Panc1 (cell line): ENCODE measurements at regions not wholly inside any gene's neighbourhood (a gene's known extent, or its start where the extent isn't known, plus 50 kb on each side); places are given as distances from the start of the nearest gene placed in this dataset.

Experiments
- ATAC-seq: fragments of 200-7000 bp; cut with Tn5 transposase; 2 replicates; pipeline ENCODE4 v1.9.1; 2020; ENCODE audit warnings: mild to moderate bottlenecking, moderate library complexity
- BruUV-seq: library from RNA; stranded (reverse); fragments of 400-500 nt; replicated peaks from 2 replicates; lab custom pipeline; 2021; lab: Mats Ljungman, UMichigan
- CTCF ChIA-PET: fragments of 300-600 bp; sonication (Branson Sonifier 250); formaldehyde crosslinking; loops from one replicate; lab custom pipeline; 2022; ENCODE audit warnings: antibody characterized with exemption; lab: Charles Lee
- POLR2A ChIA-PET: fragments of 300-600 bp; sonication (Branson Sonifier 250); formaldehyde crosslinking; loops from one replicate; lab custom pipeline; 2022; ENCODE audit warnings: antibody characterized with exemption; lab: Charles Lee
- DNase-seq: peaks from one replicate; pipeline ENCODE4 v3.0.0-alpha.2; 2010; ENCODE audit warnings: low read depth, low spot score
- H3K27ac ChIP-seq: 2 replicates; pipeline ENCODE4 v1.5.1; 2011; ENCODE audit warnings: mild to moderate bottlenecking, low read length, inconsistent platforms
- H3K27me3 ChIP-seq: fragments of 200-500 bp; sonication (Bioruptor generic); 2 replicates; pipeline ENCODE4 v1.6.0; 2014; ENCODE audit warnings: low read length, inconsistent platforms; ENCODE audit not compliant: control insufficient read depth, insufficient read depth
- H3K36me3 ChIP-seq: fragments of 200-500 bp; sonication (Bioruptor generic); 2 replicates; pipeline ENCODE4 v1.5.1; 2014; ENCODE audit warnings: inconsistent platforms, mild to moderate bottlenecking, low read length, moderate library complexity; ENCODE audit not compliant: control insufficient read depth, insufficient read depth
- H3K4me1 ChIP-seq: 2 replicates; pipeline ENCODE4 v1.5.1; 2011; ENCODE audit warnings: inconsistent platforms, mild to moderate bottlenecking, low read length, moderate library complexity; ENCODE audit not compliant: control insufficient read depth, insufficient read depth
- H3K4me3 ChIP-seq, 2 experiments: 2 replicates each; pipeline ENCODE4 v1.5.1; 2011 to 2012; ENCODE audit warnings: low read depth in 2 of 2, low read length in 2 of 2, mild to moderate bottlenecking in 2 of 2, inconsistent platforms in 1 of 2, moderate library complexity in 1 of 2
- H3K9me3 ChIP-seq: fragments of 200-500 bp; sonication (Bioruptor generic); 2 replicates; pipeline ENCODE4 v1.5.1; 2014; ENCODE audit warnings: low read depth, mild to moderate bottlenecking, inconsistent platforms, low read length, moderate library complexity; ENCODE audit not compliant: control insufficient read depth, insufficient read depth
- CTCF ChIP-seq: fragments of 450-650 bp; IDR thresholded peaks from 2 replicates; pipeline ENCODE4 v1.5.1; 2017; ENCODE audit warnings: mild to moderate bottlenecking
- POLR2AphosphoS5 ChIP-seq: IDR thresholded peaks from 2 replicates; pipeline ENCODE4 v1.6.1; 2012; ENCODE audit warnings: mild to moderate bottlenecking, low read depth, low read length, moderate library complexity
- REST ChIP-seq, 2 experiments: IDR thresholded peaks; 2 replicates each; pipeline ENCODE4 v1.6.1; 2011 to 2012; ENCODE audit warnings: low read depth in 2 of 2, control low read depth in 1 of 2, low read length in 1 of 2, mild to moderate bottlenecking in 1 of 2, moderate library complexity in 1 of 2; ENCODE audit not compliant: insufficient read depth in 1 of 2
- SIN3A ChIP-seq: IDR thresholded peaks from 2 replicates; pipeline ENCODE4 v1.6.1; 2012; ENCODE audit warnings: low read depth, mild to moderate bottlenecking, low read length, moderate library complexity, borderline replicate concordance; ENCODE audit not compliant: insufficient read depth
- TCF7L2 ChIP-seq: IDR thresholded peaks from 2 replicates; pipeline ENCODE4 v1.6.1; 2011; ENCODE audit warnings: mild to moderate bottlenecking, low read depth, low read length, inconsistent platforms
- in situ Hi-C: cut with HindIII; loops from 2 replicates; pipeline ENCODE4 v1.10.0; 2016; ENCODE audit warnings: low sequenced_read_pairs, low pct_unique_long_range_greater_than_20kb
- intact Hi-C: fragments of 100-400 bp; cut with micrococcal nuclease; formaldehyde crosslinking; loops from one replicate; pipeline ENCODE4 v1.10.0; 2022; ENCODE audit not compliant: unreplicated experiment

GRCh38 chr1:30242168-30242567 lies 481.2 kb downstream of the MATN1 start:
- TF ChIP-seq CTCF, result no peak
- TF ChIP-seq SIN3A, result no peak
- no peak for TF ChIP-seq TCF7L2
- no peak for TF ChIP-seq REST (IDR thresholded peaks at IDR 0.05; ENCODE audit: insufficient read depth in 1 of 2, low read depth in 2 of 2, low read length in 1 of 2)
- TF ChIP-seq POLR2AphosphoS5, result no peak
- ChIA-PET CTCF (no interaction called here), POLR2A (no interaction called here)
- DNase-seq (no peak), ATAC-seq (no peak)
- intact Hi-C loops, result no loop called here
- peaks cover 12% of the 10 kb centered on the region; the same call in 1 of the 2 replicates for H3K27me3 ChIP-seq
- H3K9me3 ChIP-seq, result no peaks in the 10 kb centered on the region
- no TSS peak for BruUV-seq
- H3K4me1 ChIP-seq, result no peaks in the 10 kb centered on the region
- no peaks in the 10 kb centered on the region for H3K36me3 ChIP-seq
- no peak overlapping the region for H3K27ac ChIP-seq
- no peak overlapping the region for H3K4me3 ChIP-seq
- in situ Hi-C loops, result no loop called here

- TF ChIP-seq SIN3A (no peak), TCF7L2 (no peak), CTCF (no peak), REST (IDR thresholded peaks at IDR 0.05; ENCODE audit: insufficient read depth in 1 of 2, low read depth in 2 of 2, low read length in 1 of 2) (no peak), POLR2AphosphoS5 (no peak)
- BruUV-seq, result no TSS peak
- CTCF ChIA-PET, result no interaction called here
Observed at GRCh38 chr1:30241681-30242080, 481.7 kb downstream of the MATN1 start.

More at GRCh38 chr1:30241681-30242080, 481.7 kb downstream of the MATN1 start:
- in situ Hi-C loops, result no loop called here
- no peak overlapping the region for H3K27ac ChIP-seq
- POLR2A ChIA-PET, result no interaction called here
- DNase-seq (no peak), ATAC-seq (no peak)
- H3K9me3 ChIP-seq, result no peaks in the 10 kb centered on the region
- no peaks in the 10 kb centered on the region for H3K36me3 ChIP-seq
- H3K27me3 ChIP-seq, result peaks cover 12% of the 10 kb centered on the region; the same call in 1 of the 2 replicates
- no peak overlapping the region for H3K4me3 ChIP-seq
- no peaks in the 10 kb centered on the region for H3K4me1 ChIP-seq
- intact Hi-C loops, result no loop called here
